Keratinocyte (primary cell): ENCODE measurements at regions not wholly inside any gene's neighbourhood (a gene's known extent, or its start where the extent isn't known, plus 50 kb on each side); places are given as distances from the start of the nearest gene placed in this dataset.

ENCODE experiments used
- DNase-seq: peaks from one replicate; pipeline ENCODE4 v3.0.0-alpha.2; 2011; ENCODE audit warnings: low read depth, missing footprints, low spot score
- FAIRE-seq: peaks from 2 replicates; lab custom pipeline; 2011; peaks lifted over from hg19 to GRCh38; lab: Jason Lieb, UNC
- H2AFZ ChIP-seq: 2 replicates; pipeline ENCODE4 v1.6.0; 2012; ENCODE audit warnings: low read length, control low read depth, inconsistent platforms; ENCODE audit not compliant: control insufficient read depth
- H3K27ac ChIP-seq: 2 replicates; pipeline ENCODE4 v1.5.1; 2011; ENCODE audit warnings: low read length; ENCODE audit not compliant: control insufficient read depth, insufficient read depth
- H3K27me3 ChIP-seq: 3 replicates; pipeline ENCODE4 v1.6.0; 2011; ENCODE audit warnings: low read length; ENCODE audit not compliant: control insufficient read depth, insufficient read depth; ENCODE audit errors: extremely low read depth
- H3K36me3 ChIP-seq, 2 experiments: 2 replicates in 1 of 2; 3 replicates in 1 of 2; pipeline ENCODE4 v1.5.1; 2011; ENCODE audit warnings: low read length in 2 of 2, mild to moderate bottlenecking in 1 of 2; ENCODE audit not compliant: control insufficient read depth in 2 of 2, insufficient read depth in 2 of 2; ENCODE audit errors: extremely low read depth in 1 of 2
- H3K4me1 ChIP-seq: 3 replicates; pipeline ENCODE4 v1.5.1; 2011; ENCODE audit warnings: low read length; ENCODE audit not compliant: control insufficient read depth, insufficient read depth; ENCODE audit errors: extremely low read depth
- H3K4me2 ChIP-seq: 3 replicates; pipeline ENCODE4 v1.6.0; 2011; ENCODE audit warnings: low read depth, low read length; ENCODE audit not compliant: control insufficient read depth, insufficient read depth; ENCODE audit errors: extremely low read depth
- H3K4me3 ChIP-seq, 3 experiments: fragments of 200-600 bp in 1 of 3; sonication (generic) in 1 of 3; 2 replicates in 2 of 3; 3 replicates in 1 of 3; pipeline ENCODE4 v1.5.1; 2011 to 2016; ENCODE audit warnings: low read length in 3 of 3, mild to moderate bottlenecking in 3 of 3, control low read depth in 2 of 3, inconsistent platforms in 1 of 3, low read depth in 1 of 3, mixed read lengths in 1 of 3, mixed run types in 1 of 3, moderate library complexity in 1 of 3; ENCODE audit not compliant: control insufficient read depth in 2 of 3, insufficient read depth in 2 of 3; ENCODE audit errors: extremely low read depth in 1 of 3
- H3K79me2 ChIP-seq: 2 replicates; pipeline ENCODE4 v1.6.0; 2012; ENCODE audit warnings: low read length; ENCODE audit not compliant: control insufficient read depth, insufficient read depth
- H3K9ac ChIP-seq: 3 replicates; pipeline ENCODE4 v1.6.0; 2011; ENCODE audit warnings: low read length; ENCODE audit not compliant: control insufficient read depth, insufficient read depth; ENCODE audit errors: extremely low read depth
- H3K9me1 ChIP-seq: 3 replicates; pipeline ENCODE4 v1.6.0; 2011; ENCODE audit warnings: low read length; ENCODE audit not compliant: control insufficient read depth, insufficient read depth; ENCODE audit errors: extremely low read depth
- H3K9me3 ChIP-seq: 2 replicates; pipeline ENCODE4 v1.5.1; 2012; ENCODE audit warnings: low read depth, low read length; ENCODE audit not compliant: control insufficient read depth
- H4K20me1 ChIP-seq: 3 replicates; pipeline ENCODE4 v1.6.0; 2011; ENCODE audit warnings: low read length; ENCODE audit not compliant: control insufficient read depth, insufficient read depth; ENCODE audit errors: extremely low read depth
- EZH2 ChIP-seq: IDR thresholded peaks from one replicate; pipeline ENCODE4 v1.6.1; 2012; ENCODE audit warnings: inconsistent platforms, mild to moderate bottlenecking, low read length, moderate library complexity
- dilution Hi-C: fragments of 300-500 bp; cut with MboI; formaldehyde crosslinking; loops from one replicate; pipeline ENCODE4 v1.7.0; 2020; ENCODE audit warnings: low sequenced_read_pairs; ENCODE audit not compliant: extremely low pct_ligation_motif_present
- TF ChIP-seq, protein P1 (sequence below), 3 experiments: IDR thresholded peaks in 1 of 3; conservative IDR thresholded peaks in 1 of 3; optimal IDR thresholded peaks in 1 of 3; 2 replicates in 2 of 3; 3 replicates in 1 of 3; pipeline versions ENCODE3 to v1.5.1; 2011; ENCODE audit warnings: low read length in 3 of 3, mild to moderate bottlenecking in 3 of 3, moderate library complexity in 2 of 3, control low read depth in 1 of 3, inconsistent platforms in 1 of 3; ENCODE audit not compliant: insufficient read depth in 2 of 3; ENCODE audit errors: extremely low read depth in 1 of 3

DNA sequence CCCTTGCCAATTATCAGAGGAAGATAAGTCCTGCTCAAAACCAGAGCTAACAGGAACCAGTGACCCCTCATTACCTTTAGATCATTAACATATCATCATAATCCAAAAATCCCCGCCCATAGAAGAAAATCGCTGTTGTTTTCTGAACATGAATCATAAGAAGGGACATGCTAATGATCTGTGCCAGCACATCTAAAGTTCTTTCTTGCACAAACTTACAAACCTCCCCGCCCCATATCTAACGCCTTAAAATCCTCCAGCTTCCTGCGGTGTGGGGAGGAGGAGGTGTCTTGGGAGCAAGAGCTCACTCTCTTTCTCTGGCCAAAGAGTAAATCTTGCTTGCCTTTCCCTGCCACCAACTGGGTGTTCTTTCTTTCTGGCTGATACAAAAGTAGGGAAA is 78.3 kb downstream of the IRX3 start:
- Histone ChIP-seq H3K9ac (no peak overlapping the region), H3K9me1 (no peaks in the 10 kb centered on the region), H3K4me1 (peaks cover 4% of the 10 kb centered on the region), H3K9me3 (no peaks in the 10 kb centered on the region), H3K36me3 (no peaks in the 10 kb centered on the region), H3K4me3 (no peak overlapping the region), H2AFZ (no peak overlapping the region), H3K27ac (no peak overlapping the region), H4K20me1 (no peaks in the 10 kb centered on the region), H3K79me2 (no peaks in the 10 kb centered on the region), H3K27me3 (peaks cover 50% of the 10 kb centered on the region), H3K4me2 (no peak overlapping the region)
- peak; percentile 36 for FAIRE-seq
- TF ChIP-seq, protein P1, sequence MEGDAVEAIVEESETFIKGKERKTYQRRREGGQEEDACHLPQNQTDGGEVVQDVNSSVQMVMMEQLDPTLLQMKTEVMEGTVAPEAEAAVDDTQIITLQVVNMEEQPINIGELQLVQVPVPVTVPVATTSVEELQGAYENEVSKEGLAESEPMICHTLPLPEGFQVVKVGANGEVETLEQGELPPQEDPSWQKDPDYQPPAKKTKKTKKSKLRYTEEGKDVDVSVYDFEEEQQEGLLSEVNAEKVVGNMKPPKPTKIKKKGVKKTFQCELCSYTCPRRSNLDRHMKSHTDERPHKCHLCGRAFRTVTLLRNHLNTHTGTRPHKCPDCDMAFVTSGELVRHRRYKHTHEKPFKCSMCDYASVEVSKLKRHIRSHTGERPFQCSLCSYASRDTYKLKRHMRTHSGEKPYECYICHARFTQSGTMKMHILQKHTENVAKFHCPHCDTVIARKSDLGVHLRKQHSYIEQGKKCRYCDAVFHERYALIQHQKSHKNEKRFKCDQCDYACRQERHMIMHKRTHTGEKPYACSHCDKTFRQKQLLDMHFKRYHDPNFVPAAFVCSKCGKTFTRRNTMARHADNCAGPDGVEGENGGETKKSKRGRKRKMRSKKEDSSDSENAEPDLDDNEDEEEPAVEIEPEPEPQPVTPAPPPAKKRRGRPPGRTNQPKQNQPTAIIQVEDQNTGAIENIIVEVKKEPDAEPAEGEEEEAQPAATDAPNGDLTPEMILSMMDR (optimal IDR thresholded peaks at IDR 0.05 in 1 of 3, IDR thresholded peaks at IDR 0.05 in 1 of 3, conservative IDR thresholded peaks at IDR 0.05 in 1 of 3; ENCODE audit: extremely low read depth in 1 of 3, insufficient read depth in 2 of 3, low read length in 3 of 3), result no peak
- no peak for TF ChIP-seq EZH2
- DNase-seq, result no peak
- dilution Hi-C loops, result no loop called here

DNA sequence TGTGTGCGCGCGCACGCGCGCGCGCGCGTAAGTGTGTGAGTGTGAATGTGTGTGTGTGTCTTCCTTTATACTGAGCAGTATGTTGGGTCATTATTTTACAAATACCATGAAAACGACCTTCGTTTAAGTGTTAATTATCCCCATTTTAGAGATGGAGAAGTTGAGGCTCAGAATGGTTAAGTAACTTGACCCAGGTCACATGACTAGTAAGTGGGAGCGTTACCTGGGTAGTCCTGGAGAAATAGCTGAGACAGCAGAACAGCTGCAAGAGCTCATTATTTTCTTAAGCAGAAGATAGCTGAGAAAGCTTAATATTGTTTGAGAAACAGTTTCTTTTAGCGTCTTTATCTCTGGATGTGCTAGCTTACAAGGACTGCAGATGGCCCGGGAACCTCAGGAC is 78.8 kb downstream of the IRX3 start:
- H3K27ac ChIP-seq, result no peak overlapping the region
- peaks cover 4% of the 10 kb centered on the region for H3K4me1 ChIP-seq
- no peak for DNase-seq
- no peaks in the 10 kb centered on the region for H3K9me3 ChIP-seq
- dilution Hi-C loops, result no loop called here
- H3K9me1 ChIP-seq, result no peaks in the 10 kb centered on the region
- H3K9ac ChIP-seq, result no peak overlapping the region
- no peak overlapping the region for H3K4me3 ChIP-seq
- no peak for FAIRE-seq
- H3K27me3 ChIP-seq, result peaks cover 46% of the 10 kb centered on the region
- no peaks in the 10 kb centered on the region for H3K36me3 ChIP-seq
- H2AFZ ChIP-seq, result no peak overlapping the region
- H3K4me2 ChIP-seq, result no peak overlapping the region
- H4K20me1 ChIP-seq, result no peaks in the 10 kb centered on the region
- TF ChIP-seq, protein P1 (optimal IDR thresholded peaks at IDR 0.05 in 1 of 3, IDR thresholded peaks at IDR 0.05 in 1 of 3, conservative IDR thresholded peaks at IDR 0.05 in 1 of 3; ENCODE audit: extremely low read depth in 1 of 3, insufficient read depth in 2 of 3, low read length in 3 of 3), result no peak
- no peak for TF ChIP-seq EZH2
- H3K79me2 ChIP-seq, result no peaks in the 10 kb centered on the region
